Gastroesophageal sphincter (tissue), 4 donors: ENCODE measurements at regions not wholly inside any gene's neighbourhood (a gene's known extent, or its start where the extent isn't known, plus 50 kb on each side); places are given as distances from the start of the nearest gene placed in this dataset.

ENCODE experiments used
- ATAC-seq: fragments of 150-250 bp; one replicate; pipeline ENCODE4 v1.9.1; 2016; ENCODE audit warnings: mild to moderate bottlenecking, moderate library complexity
- H3K27ac ChIP-seq, 4 donors: fragments of 200-600 bp; sonication (generic) in 3 of 4; 1 replicate in 3 of 4; 2 replicates in 1 of 4; pipeline ENCODE4 v1.5.1; 2016 to 2019
- H3K27me3 ChIP-seq: fragments of 200-600 bp; sonication (generic); one replicate; pipeline ENCODE4 v1.5.1; 2019
- H3K36me3 ChIP-seq, 2 donors: fragments of 200-600 bp; sonication (generic); one replicate each; pipeline ENCODE4 v1.5.1; 2019; ENCODE audit warnings: control low read depth in 1 of 2
- H3K4me1 ChIP-seq, 3 donors: fragments of 200-600 bp; sonication (generic); 1 replicate in 2 of 3; 2 replicates in 1 of 3; pipeline ENCODE4 v1.5.1; 2016 to 2019; ENCODE audit warnings: control low read depth in 2 of 3
- H3K4me3 ChIP-seq, 2 donors: fragments of 200-600 bp; sonication (generic); one replicate each; pipeline ENCODE4 v1.5.1; 2019; ENCODE audit warnings: mild to moderate bottlenecking in 1 of 2, moderate library complexity in 1 of 2
- H3K9me3 ChIP-seq, 3 donors: fragments of 200-600 bp; sonication (generic); one replicate each; pipeline ENCODE4 v1.5.1; 2017 to 2019; ENCODE audit warnings: control low read depth in 2 of 3
- CTCF ChIP-seq, 4 experiments: fragments of 200-600 bp in 2 of 4; fragments of 450-650 bp in 2 of 4; sonication (generic) in 1 of 4; IDR thresholded peaks; one replicate each; pipeline ENCODE4 v1.5.1; 2017 to 2019; ENCODE audit warnings: antibody characterized with exemption in 4 of 4, mild to moderate bottlenecking in 2 of 4, moderate library complexity in 2 of 4
- EP300 ChIP-seq: sonication (generic); formaldehyde crosslinking; IDR thresholded peaks from one replicate; pipeline ENCODE4 v1.6.1; 2017; ENCODE audit warnings: antibody characterized with exemption, mild to moderate bottlenecking
- POLR2A ChIP-seq, 2 donors: fragments of 450-650 bp; IDR thresholded peaks; one replicate each; pipeline ENCODE4 v1.6.1; 2017; ENCODE audit warnings: antibody characterized with exemption in 2 of 2, mild to moderate bottlenecking in 2 of 2, moderate library complexity in 1 of 2
- POLR2AphosphoS5 ChIP-seq: sonication (generic); formaldehyde crosslinking; IDR thresholded peaks from one replicate; pipeline ENCODE4 v1.6.1; 2017; ENCODE audit warnings: antibody characterized with exemption
- WGBS, 2 donors: methylation state at CpG; one replicate each; pipeline ENCODE4 v1.1.5; 2018; ENCODE audit warnings: low coverage in 1 of 2; 5-methylcytosine and 5-hydroxymethylcytosine counted together

GRCh38 chr17:77782201-77782600 is 176.3 kb upstream of the TNRC6C start:
- TF ChIP-seq POLR2AphosphoS5 (no peak), EP300 (no peak), POLR2A (IDR thresholded peaks at IDR 0.05) (no peak), CTCF (IDR thresholded peaks at IDR 0.05) (no peak)
- Histone ChIP-seq H3K36me3 (no peaks in the 10 kb centered on the region), H3K27ac (no peak overlapping the region), H3K9me3 (no peaks in the 10 kb centered on the region), H3K4me1 (peaks cover 0 to 34% (median 15%) of the 10 kb centered on the region in 3 donors), H3K27me3 (no peaks in the 10 kb centered on the region), H3K4me3 (no peak overlapping the region)
- no peak for ATAC-seq
- WGBS, 2 donors, result 73 to 83% methylated on average over 4 to 5 of the region's 10 CpGs

GRCh38 chr17:77782611-77783010 is 175.9 kb upstream of the TNRC6C start:
- H3K27ac ChIP-seq, result no peak overlapping the region
- H3K9me3 ChIP-seq, result no peaks in the 10 kb centered on the region
- TF ChIP-seq POLR2A (IDR thresholded peaks at IDR 0.05) (no peak), CTCF (IDR thresholded peaks at IDR 0.05) (no peak), EP300 (no peak)
- peaks cover 0 to 34% (median 15%) of the 10 kb centered on the region in 3 donors for H3K4me1 ChIP-seq
- no peaks in the 10 kb centered on the region for H3K36me3 ChIP-seq
- WGBS, 2 donors, result 87% methylated on average over 3 of the region's 14 CpGs; no CpG with 5 or more reads in 1 of the 2 donors
- ATAC-seq, result no peak
- H3K4me3 ChIP-seq, result no peak overlapping the region
- H3K27me3 ChIP-seq, result no peaks in the 10 kb centered on the region

- no peaks in the 10 kb centered on the region for H3K36me3 ChIP-seq
- peaks cover 0 to 18% (median 11%) of the 10 kb centered on the region in 3 donors for H3K4me1 ChIP-seq
- TF ChIP-seq POLR2AphosphoS5, result no peak
- no peak for TF ChIP-seq EP300
- TF ChIP-seq CTCF (IDR thresholded peaks at IDR 0.05), result no peak
- TF ChIP-seq POLR2A (IDR thresholded peaks at IDR 0.05), result no peak
- H3K27ac ChIP-seq, result no peak overlapping the region
- no peaks in the 10 kb centered on the region for H3K27me3 ChIP-seq
- no peak for ATAC-seq
- no peak overlapping the region for H3K4me3 ChIP-seq
- WGBS, 2 donors, result 60 to 87% methylated on average over 3 to 5 of the region's 20 CpGs
- H3K9me3 ChIP-seq, result no peaks in the 10 kb centered on the region
These were observed 174.3 kb upstream of the TNRC6C start for GRCh38 chr17:77783991-77784820.

GRCh38 chr17:77785312-77785905 is 173.1 kb upstream of the TNRC6C start:
- Histone ChIP-seq H3K4me3 (no peak overlapping the region), H3K36me3 (no peaks in the 10 kb centered on the region), H3K27ac (no peak overlapping the region), H3K9me3 (no peaks in the 10 kb centered on the region), H3K27me3 (no peaks in the 10 kb centered on the region), H3K4me1 (peaks cover 0 to 6% (median 2%) of the 10 kb centered on the region in 3 donors)
- no peak for ATAC-seq
- WGBS, 2 donors, result 77 to 91% methylated on average over 7 to 10 of the region's 15 CpGs
- TF ChIP-seq POLR2A (IDR thresholded peaks at IDR 0.05), result no peak
- no peak for TF ChIP-seq CTCF (IDR thresholded peaks at IDR 0.05)
- TF ChIP-seq EP300, result no peak
- no peak for TF ChIP-seq POLR2AphosphoS5

- TF ChIP-seq POLR2A (IDR thresholded peaks at IDR 0.05) (no peak), CTCF (IDR thresholded peaks at IDR 0.05) (no peak), EP300 (no peak), POLR2AphosphoS5 (no peak)
- Histone ChIP-seq H3K27me3 (no peaks in the 10 kb centered on the region), H3K4me3 (no peak overlapping the region), H3K27ac (no peak overlapping the region), H3K4me1 (no peaks in the 10 kb centered on the region), H3K36me3 (no peaks in the 10 kb centered on the region), H3K9me3 (no peaks in the 10 kb centered on the region)
- 77 to 100% methylated on average over 3 of the region's 4 CpGs for whole genome bisulfite sequencing, 2 donors
- ATAC-seq, result no peak
These were observed 172.4 kb upstream of the TNRC6C start for GRCh38 chr17:77786090-77786489.
